ENCODE measurements at regions not wholly inside any gene's neighbourhood (a gene's known extent, or its start where the extent isn't known, plus 50 kb on each side); places are given as distances from the start of the nearest gene placed in this dataset.

DNA sequence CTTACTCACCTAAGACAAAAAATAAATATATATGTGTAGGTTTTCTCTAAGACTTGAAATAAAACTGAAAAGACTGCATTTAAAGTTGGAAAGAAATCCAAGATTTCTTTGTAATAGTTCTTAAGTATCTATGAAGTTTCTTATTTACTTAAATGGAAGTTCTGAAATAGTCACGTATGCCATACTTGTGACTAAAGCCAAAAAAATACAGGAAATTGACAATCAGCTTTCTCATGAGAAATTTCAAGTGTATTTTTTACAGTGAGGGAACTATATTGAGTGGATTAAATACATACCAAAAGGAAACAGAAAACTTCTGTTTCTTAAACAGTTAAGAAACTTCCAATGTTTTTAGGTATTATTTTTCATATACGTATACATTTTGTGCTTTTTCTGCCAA, 188.1 kb downstream of the DPY19L2 start:
- H3K27me3 ChIP-seq (ENCODE audit: control insufficient read depth in 2 of 2, insufficient read depth in 2 of 2, low read length in 2 of 2), result no peaks in the 10 kb centered on the region
- peaks cover 0 to 3% (median 0%) of the 10 kb centered on the region in 7 donors for H3K9me3 Mint-ChIP-seq
- no peak overlapping the region for H3K27ac Mint-ChIP-seq
- H4K20me1 ChIP-seq (ENCODE audit: insufficient read depth, low read length), result no peaks in the 10 kb centered on the region
- peaks cover 0 to 3% (median 0%) of the 10 kb centered on the region in 3 donors for H3K27me3 Mint-ChIP-seq (ENCODE audit: low read depth in 3 of 3)
- H3K9ac ChIP-seq (ENCODE audit: insufficient read depth, low read length, poor library complexity, severe bottlenecking), result no peak overlapping the region
- TF ChIP-seq, protein P1, sequence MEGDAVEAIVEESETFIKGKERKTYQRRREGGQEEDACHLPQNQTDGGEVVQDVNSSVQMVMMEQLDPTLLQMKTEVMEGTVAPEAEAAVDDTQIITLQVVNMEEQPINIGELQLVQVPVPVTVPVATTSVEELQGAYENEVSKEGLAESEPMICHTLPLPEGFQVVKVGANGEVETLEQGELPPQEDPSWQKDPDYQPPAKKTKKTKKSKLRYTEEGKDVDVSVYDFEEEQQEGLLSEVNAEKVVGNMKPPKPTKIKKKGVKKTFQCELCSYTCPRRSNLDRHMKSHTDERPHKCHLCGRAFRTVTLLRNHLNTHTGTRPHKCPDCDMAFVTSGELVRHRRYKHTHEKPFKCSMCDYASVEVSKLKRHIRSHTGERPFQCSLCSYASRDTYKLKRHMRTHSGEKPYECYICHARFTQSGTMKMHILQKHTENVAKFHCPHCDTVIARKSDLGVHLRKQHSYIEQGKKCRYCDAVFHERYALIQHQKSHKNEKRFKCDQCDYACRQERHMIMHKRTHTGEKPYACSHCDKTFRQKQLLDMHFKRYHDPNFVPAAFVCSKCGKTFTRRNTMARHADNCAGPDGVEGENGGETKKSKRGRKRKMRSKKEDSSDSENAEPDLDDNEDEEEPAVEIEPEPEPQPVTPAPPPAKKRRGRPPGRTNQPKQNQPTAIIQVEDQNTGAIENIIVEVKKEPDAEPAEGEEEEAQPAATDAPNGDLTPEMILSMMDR (IDR thresholded peaks at IDR 0.05), result no peak
- no peak overlapping the region for H3K4me2 ChIP-seq (replicated peaks; ENCODE audit: extremely low read depth, low read length, poor library complexity, severe bottlenecking)
- H3K36me3 Mint-ChIP-seq, result no peaks in the 10 kb centered on the region
- intact Hi-C loops (cut with micrococcal nuclease), result no loop called here
- H3K27ac ChIP-seq (ENCODE audit: low read depth in 1 of 2, low read length in 2 of 2), result no peak overlapping the region
- H3K9me3 ChIP-seq (replicated peaks in 1 of 2; ENCODE audit: control insufficient read depth in 1 of 2, insufficient read depth in 1 of 2, low read length in 2 of 2), result no peaks in the 10 kb centered on the region
- WGBS (ENCODE audit: insufficient coverage), result no CpG with 5 or more reads among the region's 2 CpGs
- H3K36me3 ChIP-seq (replicated peaks in 1 of 2; ENCODE audit: control insufficient read depth in 1 of 2, insufficient read depth in 2 of 2, low read length in 2 of 2), result no peaks in the 10 kb centered on the region
- H2AFZ ChIP-seq (ENCODE audit: insufficient read depth, low read depth, low read length, poor library complexity, severe bottlenecking), result no peak overlapping the region
- H3K4me1 Mint-ChIP-seq, result no peaks in the 10 kb centered on the region
- no peak overlapping the region for H3K4me3 Mint-ChIP-seq
- no peak overlapping the region for H3K4me3 ChIP-seq (replicated peaks in 1 of 3; ENCODE audit: low read depth in 2 of 3, low read length in 3 of 3)
- DNase-seq, result no peak
- H3K4me1 ChIP-seq (ENCODE audit: control insufficient read depth in 1 of 2, insufficient read depth in 2 of 2, low read length in 2 of 2), result no peaks in the 10 kb centered on the region
- no peaks in the 10 kb centered on the region for H3K79me2 ChIP-seq (ENCODE audit: insufficient read depth, low read length)

DNA sequence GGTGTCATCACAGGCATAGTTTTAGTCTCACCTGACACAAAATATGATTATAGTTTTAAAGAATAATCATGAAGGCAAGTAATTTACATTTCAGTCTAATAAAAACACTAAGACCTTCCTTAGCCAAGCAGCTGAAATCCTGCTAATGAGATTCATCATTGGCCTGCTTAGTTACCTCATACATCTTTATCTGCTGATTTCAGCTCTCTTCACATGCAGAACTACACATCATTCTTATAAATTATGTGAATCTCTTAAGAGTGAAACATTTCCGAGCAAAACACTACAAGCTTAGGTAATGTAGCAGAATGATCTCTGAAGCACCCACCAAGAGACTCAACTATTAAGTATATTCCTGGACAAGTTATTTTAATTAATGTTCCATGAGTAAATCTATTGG, 198.1 kb downstream of the DPY19L2 start:
- Mint-ChIP-seq H3K4me1 (no peaks in the 10 kb centered on the region), H3K4me3 (no peak overlapping the region), H3K9me3 (peaks cover 0 to 5% (median 2%) of the 10 kb centered on the region in 7 donors), H3K27me3 (ENCODE audit: low read depth in 3 of 3) (no peaks in the 10 kb centered on the region), H3K36me3 (no peaks in the 10 kb centered on the region), H3K27ac (no peak overlapping the region)
- Histone ChIP-seq H3K79me2 (ENCODE audit: insufficient read depth, low read length) (no peaks in the 10 kb centered on the region), H4K20me1 (ENCODE audit: insufficient read depth, low read length) (no peaks in the 10 kb centered on the region), H3K9ac (ENCODE audit: insufficient read depth, low read length, poor library complexity, severe bottlenecking) (no peak overlapping the region), H3K27ac (ENCODE audit: low read depth in 1 of 2, low read length in 2 of 2) (no peak overlapping the region), H3K27me3 (ENCODE audit: control insufficient read depth in 2 of 2, insufficient read depth in 2 of 2, low read length in 2 of 2) (no peaks in the 10 kb centered on the region), H3K36me3 (replicated peaks in 1 of 2; ENCODE audit: control insufficient read depth in 1 of 2, insufficient read depth in 2 of 2, low read length in 2 of 2) (no peaks in the 10 kb centered on the region), H3K9me3 (replicated peaks in 1 of 2; ENCODE audit: control insufficient read depth in 1 of 2, insufficient read depth in 1 of 2, low read length in 2 of 2) (no peaks in the 10 kb centered on the region), H3K4me3 (replicated peaks in 1 of 3; ENCODE audit: low read depth in 2 of 3, low read length in 3 of 3) (no peak overlapping the region), H3K4me1 (ENCODE audit: control insufficient read depth in 1 of 2, insufficient read depth in 2 of 2, low read length in 2 of 2) (no peaks in the 10 kb centered on the region), H3K4me2 (replicated peaks; ENCODE audit: extremely low read depth, low read length, poor library complexity, severe bottlenecking) (no peak overlapping the region), H2AFZ (ENCODE audit: insufficient read depth, low read depth, low read length, poor library complexity, severe bottlenecking) (no peak overlapping the region)
- WGBS (ENCODE audit: insufficient coverage), result no CpG with 5 or more reads among the region's 1 CpG
- TF ChIP-seq, protein P1 (IDR thresholded peaks at IDR 0.05), result no peak
- DNase-seq, result no peak
- intact Hi-C loops (cut with micrococcal nuclease), result no loop called here
